ELR (cell line): ENCODE measurements at regions not wholly inside any gene's neighbourhood (a gene's known extent, or its start where the extent isn't known, plus 50 kb on each side); places are given as distances from the start of the nearest gene placed in this dataset.
"Not testable (repeated sequence)": the region's sequence is repeated elsewhere in the genome, so short reads cannot be mapped to it uniquely, and the experiment has no call there.

Source experiments
- DNase-seq: peaks from one replicate; pipeline ENCODE4 v3.0.0-alpha.2; 2015; ENCODE audit warnings: low read depth

DNA sequence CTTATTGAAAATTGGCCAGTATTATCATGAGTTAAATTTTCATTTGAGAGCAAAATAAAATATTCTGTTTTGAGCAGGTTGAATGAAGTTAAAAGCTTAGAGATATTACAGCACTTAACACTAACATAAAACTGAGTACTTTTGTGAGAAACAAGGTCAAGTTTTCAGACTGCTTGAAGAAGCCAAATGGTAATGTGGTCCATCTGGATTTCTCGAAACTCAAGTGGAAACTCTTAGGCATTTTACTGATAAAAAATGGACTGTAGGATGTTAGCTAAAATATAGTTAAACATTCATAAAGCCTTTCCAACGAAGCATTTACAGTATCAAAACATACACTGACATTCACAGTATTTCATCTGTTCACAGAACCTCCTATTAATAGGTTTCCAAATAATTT is 528.1 kb upstream of the SEMA3D start:
- no peak for DNase-seq

DNA sequence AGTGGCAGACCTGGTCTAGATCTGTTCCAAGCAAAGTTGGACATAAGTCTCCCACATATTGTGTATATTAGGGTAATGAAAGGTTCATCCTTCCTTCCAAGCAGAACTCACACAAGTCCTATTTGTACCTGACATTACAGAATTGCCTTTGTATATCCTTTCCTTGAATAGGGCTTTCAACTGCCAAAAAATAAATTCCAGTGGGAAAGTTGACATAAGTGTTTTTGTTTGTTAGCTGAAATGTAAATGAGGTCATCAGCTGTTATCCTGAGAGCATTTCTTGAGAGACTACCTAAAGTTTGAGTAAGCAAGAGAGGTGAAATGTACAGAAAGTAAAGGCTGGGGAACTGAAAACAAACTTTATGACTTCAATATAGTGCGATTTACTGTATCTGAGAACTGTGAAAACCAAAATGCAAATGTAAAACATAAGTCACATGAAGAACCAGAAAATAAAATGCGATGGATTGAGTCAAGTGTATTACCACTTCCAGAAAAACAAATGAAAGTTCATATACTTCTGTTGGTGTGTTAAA is 527.3 kb upstream of the SEMA3D start:
- DNase-seq, result no peak

DNA sequence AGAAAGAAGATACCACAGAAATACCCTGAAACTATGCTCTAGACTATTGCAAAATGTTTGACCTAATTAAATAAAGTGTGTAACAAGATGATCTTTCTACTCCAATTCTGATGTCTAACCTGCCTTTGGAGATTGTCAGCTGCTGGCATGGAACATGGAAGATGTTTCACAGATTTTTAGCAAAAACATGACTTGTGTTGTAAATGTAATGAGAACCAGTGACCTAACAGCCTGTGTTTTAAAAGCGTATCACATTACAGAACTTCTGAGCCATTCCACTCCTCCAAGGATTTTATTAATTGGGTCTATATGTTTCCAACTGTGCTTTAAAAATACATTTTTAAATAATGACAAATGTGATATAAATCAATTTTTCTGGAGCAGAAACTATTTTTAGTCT is 526.3 kb upstream of the SEMA3D start:
- no peak for DNase-seq

DNA sequence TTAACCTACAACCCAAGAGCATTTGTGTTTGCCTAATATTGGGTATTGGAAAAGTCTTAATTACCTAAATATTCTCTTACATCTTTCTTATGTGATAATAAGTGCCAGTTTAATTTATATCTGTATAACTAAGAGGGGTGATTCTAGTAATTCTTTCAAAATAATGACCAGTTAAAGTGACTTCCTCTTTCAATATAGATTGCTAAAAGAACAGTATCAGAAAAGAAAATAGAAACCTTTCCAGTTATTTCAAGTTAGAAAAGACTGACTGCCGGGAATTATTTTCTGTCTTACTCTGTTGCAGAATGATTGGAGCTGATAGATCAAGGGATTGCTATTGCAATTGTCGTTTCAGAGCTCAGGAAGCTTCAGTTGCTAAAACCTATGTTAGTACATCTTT is 525.0 kb upstream of the SEMA3D start:
- DNase-seq, result no peak

DNA sequence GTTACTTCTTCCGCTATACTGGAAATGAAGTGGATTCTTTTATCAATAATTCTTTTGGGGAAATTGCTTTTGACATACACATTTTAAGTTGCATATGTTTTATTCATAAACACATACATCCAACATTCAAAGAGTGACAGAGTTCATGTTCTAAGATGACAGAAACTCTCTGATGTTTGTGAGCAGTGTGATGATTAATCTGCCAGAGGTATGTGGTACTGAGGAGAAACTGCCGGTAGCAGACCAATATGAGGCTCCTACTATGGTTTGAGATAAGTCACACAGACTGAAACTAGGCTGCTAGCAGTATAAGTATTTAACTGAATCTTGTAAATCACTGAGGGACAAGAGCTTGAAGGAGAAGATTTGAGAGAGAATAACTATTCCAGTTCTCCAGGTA is 524.1 kb upstream of the SEMA3D start:
- DNase-seq, result no peak

DNA sequence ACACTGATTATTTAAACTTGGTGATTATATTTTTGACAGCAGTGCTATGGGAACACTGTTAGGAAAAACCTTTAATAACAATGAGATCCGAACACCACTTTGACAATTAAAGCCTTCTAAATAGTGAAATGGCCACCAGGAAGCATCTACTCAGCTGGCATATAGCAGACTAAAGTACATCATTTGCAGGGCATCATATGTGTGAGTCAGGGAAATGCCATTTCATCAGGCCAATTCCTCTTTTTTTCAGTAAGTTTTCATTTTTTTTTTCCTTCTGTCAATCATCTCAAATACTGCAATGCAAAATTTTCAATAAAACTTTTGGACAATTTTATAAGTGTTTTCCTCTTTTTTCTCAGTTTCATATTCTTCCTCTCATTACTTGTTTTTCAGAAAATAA is 521.4 kb upstream of the SEMA3D start:
- no peak for DNase-seq

DNA sequence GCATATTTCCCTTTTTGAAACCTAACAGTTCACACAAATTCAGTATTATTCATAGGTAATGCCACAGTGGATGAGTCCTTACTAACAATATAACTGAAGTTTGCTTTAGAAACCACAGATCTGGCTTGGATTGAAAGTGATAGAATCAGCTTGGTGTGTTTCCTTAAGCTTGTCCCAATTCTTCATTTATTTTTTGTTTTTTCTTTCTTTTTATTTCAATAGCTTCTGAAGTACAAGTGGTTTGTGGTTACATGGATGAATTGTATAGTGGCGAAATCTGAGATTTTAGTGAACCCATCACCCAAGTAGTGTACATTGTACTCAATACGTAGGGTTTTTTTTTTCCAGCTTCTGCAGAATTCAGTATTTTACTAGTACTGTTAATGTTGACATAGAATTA is 518.2 kb upstream of the SEMA3D start:
- DNase-seq, result no peak

DNA sequence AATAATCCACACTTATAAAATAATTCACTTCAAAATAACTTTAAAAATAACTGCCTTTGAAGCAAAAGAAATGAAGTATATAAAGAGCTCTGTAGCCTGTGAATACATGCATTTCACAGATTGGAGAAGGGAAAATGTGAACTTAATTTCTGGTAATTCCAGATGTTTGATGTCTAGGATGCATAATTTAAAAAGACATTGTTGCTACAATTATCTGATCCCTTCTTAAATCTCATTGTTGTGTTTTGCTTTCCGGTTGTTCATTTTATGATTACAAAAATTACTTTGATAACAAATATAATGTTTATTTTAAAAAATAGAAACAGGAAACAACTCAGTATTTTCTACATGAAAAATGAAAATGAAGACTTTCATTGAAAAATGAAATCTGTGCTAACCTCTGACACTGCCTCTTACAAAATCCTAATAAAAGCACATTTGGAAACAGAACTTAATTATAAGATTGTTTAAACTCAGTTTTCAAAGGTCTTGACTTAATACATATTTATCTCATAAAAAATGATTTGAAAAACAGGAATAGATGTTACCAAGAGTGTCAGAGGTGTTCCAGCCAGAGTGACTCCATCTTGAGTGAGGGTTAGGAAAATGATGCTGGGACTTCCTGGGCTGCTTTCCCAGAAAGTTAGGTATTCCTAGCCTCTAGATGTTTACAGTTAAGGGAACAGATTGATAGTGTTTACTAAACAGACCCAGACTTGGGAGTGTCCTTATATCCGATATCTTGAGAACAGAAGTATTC is 516.6 kb upstream of the SEMA3D start:
- DNase-seq, result no peak

DNA sequence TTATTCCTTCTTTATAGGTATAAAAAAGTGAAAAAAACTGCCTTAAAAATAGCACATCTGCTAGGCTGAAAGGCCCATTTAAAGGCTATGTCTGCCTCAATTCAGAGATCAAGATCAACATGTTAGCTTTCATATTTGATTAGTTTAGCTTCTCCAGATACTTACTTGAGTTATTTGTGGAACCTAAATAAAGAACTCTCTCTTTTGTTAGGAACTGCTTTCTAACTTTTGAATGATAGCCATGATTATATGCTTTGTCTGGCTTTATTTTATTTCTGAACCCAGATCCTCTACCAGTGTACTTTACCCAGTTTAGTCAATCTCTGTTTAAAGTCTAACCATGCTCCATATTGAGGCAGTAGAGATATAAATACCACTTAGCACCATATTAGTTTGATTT is 515.5 kb upstream of the SEMA3D start:
- DNase-seq, result no peak

DNA sequence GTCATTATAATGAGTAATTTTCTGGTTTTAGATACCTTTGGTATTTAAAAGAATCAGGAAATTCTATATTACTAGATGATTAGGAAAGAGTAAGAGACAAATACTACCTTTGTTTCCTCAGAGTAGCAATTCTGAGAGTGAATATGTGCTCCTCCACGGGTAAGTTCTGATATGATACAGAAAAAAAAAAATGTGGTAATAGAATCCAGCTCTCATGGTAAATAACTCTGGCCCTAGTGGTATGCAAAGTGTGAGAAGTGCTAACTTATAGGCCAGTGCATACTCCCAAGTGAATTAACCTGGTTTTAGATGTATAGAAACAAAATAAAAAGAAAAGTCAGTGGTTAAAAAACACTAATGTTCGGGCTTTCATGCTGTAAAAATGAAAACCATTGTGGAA is 512.6 kb upstream of the SEMA3D start:
- no peak for DNase-seq

DNA sequence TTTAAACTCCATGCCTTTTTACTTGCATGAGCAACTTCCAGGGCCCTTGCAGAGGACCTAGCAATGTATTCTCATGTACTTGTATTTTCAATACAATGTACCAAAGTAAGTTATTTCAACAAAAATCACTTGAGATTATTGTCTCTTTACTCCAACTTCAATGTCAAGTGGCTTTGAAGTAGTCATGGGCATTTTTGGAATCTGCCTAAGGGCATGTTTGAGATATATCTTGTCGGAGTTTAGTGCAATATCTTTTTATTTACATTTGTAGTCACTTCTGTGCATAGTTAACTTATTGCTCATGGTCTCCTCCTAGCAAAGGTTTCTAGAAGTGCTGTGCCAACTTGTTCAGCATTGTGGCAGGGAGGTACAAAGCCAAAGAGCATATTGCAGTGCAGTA is 508.7 kb upstream of the SEMA3D start:
- DNase-seq, result peak; percentile 66

DNA sequence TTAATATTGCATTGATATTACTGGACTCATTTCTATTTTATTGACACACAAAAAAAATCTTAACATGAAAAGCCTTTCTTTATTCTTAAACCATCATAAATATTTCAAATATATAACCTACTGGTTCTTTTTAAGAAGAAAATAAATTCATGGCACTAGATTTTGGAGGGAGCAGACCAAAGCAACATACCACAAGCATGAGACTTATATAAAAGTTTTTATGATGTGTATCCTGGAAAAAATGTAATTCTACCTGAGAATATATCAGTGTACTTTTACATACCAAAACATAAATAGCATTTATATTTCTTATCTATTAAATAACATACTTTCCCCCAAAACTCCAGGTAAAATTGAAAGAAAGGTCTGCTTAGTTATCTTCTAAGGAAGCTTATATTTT is 508.2 kb upstream of the SEMA3D start:
- no peak for DNase-seq

DNA sequence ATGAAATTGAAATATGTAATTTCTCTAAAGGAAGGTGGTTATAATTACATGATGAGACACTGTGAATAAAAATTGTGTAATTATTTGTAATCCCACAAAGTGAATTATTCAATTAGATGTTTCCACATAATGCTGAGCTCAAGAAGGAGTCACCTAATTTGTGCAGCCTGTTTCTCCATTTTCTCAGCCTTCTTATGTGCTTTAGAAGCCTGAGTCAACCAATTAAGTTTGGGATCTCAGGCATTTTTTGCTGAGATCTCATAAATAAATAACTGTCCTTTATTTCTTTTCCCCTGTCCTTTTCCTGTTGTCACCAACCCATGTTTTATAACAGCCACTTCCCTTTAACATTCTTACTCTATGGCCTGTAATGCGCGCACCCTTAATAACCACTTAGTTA is 506.5 kb upstream of the SEMA3D start:
- DNase-seq, result no peak

DNA sequence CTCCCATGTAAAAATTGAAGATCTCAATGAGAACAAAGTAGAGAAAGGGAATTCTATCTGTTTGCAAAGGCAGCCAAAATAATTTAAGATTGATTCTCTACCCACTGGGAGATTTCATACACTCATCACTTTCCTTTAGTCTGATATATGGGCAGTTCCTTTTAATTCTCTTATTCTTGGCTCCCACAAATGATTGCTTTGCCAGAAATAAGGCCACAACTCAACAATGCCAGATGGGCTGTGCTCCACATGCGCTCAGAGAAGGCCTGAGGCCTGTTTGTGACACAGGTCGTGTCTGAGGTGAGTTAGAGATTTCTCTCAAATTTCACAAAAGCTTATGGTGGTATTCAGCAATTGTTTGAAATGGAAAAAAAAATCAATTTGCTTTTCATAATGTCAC is 501.9 kb upstream of the SEMA3D start:
- no peak for DNase-seq

DNA sequence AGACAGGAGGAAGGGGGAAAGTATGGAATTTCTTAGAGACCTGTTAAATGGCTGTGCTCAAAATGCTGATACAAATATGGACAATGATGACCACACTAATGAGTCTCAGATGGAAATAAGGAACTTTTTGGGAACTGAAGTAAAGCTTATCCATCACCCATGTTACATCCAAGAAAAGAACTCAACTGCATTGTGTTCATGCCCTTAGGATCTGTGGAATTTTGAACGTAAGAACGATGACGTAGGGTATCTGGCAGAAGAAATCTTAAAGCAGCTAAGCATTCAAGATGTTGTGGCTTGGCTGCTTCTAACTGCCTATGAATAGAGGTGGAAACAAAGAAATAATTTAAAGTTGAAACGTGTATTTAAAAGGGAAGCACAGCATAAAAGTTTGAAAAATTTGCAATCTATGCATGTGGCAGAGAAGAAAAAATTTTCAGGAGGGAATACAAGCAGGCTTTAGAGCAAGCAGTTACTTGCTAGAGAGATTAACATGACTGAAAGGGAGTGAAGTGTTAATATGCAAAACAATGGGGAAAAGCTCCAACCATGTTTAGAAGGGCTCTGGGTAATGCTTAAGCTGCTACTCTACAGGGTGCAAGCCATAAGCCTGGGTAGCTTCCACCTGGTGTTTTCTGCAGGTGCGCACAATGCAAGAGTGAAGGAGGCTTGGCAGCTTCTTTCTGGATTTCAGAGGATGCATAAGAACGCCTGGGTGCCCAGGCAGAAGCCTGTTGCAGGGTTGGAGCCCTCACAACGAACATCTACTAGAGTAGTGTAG is 499.7 kb upstream of the SEMA3D start:
- DNase-seq, result no peak

DNA sequence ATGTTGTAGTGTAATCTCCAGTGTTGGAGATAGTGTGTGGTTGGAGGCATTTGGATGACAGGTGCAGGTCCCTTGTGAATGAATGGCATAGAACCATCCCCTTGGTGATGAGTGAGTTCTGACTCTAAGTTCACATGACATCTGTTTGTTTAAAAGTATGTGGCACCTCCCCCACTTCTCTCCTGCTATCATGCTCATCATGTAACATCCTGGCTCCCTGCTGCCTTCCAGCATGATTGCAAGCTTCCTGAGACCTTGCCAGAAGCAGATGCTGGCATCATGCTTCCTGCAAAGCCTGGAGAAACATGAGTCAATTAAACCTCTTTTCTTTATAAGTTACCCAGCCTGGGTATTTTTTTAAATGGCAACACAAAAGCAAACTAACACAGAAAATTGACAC is 499.0 kb upstream of the SEMA3D start:
- DNase-seq, result peak; percentile 6

DNA sequence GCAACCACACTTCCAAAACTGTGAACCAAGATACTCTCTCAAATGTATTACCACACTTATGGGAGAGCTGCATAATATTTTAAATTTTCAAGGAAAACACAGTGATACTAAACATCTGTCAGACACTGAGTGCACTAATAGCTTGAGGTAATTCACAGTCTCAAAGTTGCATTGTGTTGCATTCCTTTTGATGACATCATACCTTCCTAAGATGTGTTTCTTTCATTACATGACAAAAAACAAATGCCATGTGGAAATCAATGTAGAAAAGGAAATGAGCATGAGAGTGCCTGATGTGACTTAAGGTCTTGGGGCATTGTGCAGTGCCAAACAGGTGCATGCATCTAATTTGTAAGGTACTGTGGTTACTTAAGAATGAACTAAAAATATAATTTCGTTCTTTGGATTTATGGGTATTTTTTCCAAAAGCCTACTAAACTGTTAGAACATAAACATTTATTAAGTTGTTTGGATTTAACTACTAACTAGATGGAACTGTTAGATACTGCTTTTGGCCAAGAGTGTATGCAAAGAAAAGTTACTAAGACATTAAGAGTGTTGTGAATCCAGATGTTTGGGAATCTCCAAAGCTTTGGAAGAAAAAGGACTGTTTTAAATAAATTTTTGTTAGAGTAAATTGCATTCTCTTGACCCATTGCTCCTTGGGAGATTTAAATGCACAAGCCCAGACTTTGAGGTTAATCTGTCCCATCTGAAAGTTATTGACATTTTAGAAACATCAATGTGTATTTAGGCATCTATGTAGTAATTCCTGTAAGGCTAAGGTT is 496.2 kb upstream of the SEMA3D start:
- peak; percentile 15 for DNase-seq

DNA sequence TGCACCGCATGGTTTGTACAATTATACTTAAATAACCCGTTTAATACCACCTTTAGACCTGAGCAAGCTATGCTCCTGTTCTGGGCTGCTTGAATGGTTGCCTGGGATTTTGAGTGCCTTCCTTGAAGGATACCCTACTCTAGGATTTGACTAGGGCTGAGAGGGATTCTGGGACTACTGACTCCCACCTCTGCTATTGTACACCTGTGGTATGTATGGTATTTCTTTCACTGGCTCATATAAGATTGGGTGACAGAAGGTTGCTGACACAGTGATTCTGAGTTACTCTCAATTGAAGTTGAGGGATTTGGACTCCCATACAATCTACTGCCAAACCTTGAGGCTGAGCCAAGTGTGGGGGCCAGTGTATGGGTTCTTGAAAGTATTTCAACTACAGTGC is 494.4 kb upstream of the SEMA3D start:
- no peak for DNase-seq

DNA sequence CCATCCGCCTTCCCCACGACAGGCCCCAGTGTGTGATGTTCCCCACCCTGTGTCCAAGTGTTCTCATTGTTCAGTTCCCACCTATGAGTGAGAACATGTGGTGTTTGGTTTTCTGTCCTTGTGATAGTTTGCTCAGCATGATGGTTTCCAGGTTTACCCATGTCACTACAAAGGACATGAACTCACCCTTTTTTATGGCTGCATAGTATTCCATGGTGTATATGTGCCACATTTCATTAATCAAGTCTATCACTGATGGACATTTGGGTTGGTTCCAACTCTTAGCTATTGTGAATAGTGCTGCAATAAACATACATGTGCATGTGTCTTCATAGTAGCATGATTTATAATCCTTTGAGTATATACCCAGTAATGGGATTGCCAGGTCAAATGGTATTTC is 488.2 kb upstream of the SEMA3D start:
- not testable (repeated sequence) for DNase-seq

DNA sequence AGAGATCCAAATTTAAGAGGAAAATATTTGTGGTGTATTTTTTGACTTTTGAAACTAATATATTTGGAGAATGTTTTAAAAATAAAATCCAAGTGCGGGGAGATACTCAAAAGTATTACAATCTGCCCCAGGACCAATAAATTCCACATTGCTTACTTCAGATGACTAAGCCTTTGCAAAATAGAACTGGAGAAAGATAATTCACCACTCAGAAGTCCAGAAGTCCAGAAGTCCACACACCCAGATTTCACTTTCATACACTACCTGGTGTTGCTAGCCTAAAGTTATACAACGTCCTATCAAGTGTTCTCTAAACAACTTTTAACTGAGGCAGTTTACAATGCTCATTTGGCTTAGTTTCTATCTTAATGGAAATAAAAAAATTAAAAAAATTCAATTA is 487.0 kb upstream of the SEMA3D start:
- DNase-seq, result peak; percentile 4

DNA sequence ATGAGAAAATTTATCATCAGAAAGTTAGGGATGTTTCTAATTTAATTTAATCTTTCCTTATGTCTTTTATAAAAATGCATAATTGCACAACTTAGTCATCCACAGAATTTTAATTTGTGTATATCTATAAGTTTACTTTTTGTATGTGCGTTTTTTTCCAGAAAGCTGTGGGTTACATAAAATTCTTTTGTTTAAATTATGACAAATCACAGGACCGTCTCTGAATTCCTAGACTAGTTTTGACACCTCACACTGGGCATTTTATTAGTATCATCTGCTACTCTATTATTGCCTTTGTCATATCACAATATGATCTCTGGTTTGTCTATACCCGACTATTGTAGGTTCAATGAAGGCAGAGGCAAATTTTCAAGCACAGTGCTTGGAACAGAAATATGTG is 482.4 kb upstream of the SEMA3D start:
- no peak for DNase-seq

DNA sequence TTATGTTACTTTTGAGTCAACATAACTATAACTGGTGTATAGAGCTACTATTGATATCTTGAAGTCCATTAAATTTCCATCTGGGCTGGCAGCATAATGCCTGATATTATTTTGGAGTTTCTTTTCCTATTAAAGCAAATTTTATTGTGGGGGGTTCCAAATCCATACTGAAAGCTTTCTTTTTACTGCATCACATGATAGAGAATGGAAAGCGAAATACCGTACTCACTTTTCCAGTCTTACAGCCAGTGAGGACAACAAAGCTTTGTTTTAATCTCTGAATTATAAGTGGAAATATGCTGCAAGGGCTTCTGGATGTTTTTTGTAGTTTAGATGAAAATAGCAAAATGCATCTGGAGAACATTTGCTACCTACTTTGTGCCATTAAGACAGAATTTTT is 477.5 kb upstream of the SEMA3D start:
- DNase-seq, result no peak

DNA sequence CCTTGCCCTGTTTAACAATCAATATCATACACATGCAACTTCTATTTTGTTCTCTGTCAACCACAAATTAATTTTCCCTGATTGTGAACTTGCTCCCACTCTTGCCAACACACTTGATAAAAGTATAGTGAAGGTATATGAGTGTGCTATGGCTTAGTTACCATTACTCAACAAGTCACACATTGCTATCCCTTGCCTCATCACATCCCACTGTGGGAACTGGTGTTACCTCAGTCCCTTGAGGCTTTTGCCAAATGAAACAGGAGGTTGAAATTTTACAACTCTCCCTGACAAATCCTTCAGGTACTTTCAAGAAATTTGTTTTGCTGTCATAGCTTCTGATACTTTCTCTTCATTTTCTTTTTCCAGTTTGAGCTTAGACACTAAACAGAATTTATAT is 472.5 kb upstream of the SEMA3D start:
- DNase-seq, result peak; percentile 1
